ENCODE measurements at regions not wholly inside any gene's neighbourhood (a gene's known extent, or its start where the extent isn't known, plus 50 kb on each side); places are given as distances from the start of the nearest gene placed in this dataset.

GRCh38 chr6:4369616-4370015 is 234.2 kb upstream of the ECI2 start:
- TF ChIP-seq CTCF (IDR thresholded peaks at IDR 0.05) (no peak), POLR2A (IDR thresholded peaks at IDR 0.05) (no peak), POLR2AphosphoS5 (IDR thresholded peaks at IDR 0.05) (no peak)

Measured in sigmoid colon (tissue), 4 donors.